PC-9 (cell line): ENCODE measurements at regions not wholly inside any gene's neighbourhood (a gene's known extent, or its start where the extent isn't known, plus 50 kb on each side); places are given as distances from the start of the nearest gene placed in this dataset.

ENCODE experiments used
- CTCF ChIP-seq: fragments of 200-600 bp; sonication (generic); conservative IDR thresholded peaks from 2 replicates; pipeline ENCODE4 v1.6.1; 2017; ENCODE audit warnings: mixed run types, antibody characterized with exemption, mild to moderate bottlenecking, moderate library complexity
- EZH2 ChIP-seq: fragments of 200-600 bp; sonication (generic); IDR thresholded peaks from 2 replicates; pipeline ENCODE4 v1.8.0; 2017; ENCODE audit warnings: antibody characterized with exemption, low read depth

DNA sequence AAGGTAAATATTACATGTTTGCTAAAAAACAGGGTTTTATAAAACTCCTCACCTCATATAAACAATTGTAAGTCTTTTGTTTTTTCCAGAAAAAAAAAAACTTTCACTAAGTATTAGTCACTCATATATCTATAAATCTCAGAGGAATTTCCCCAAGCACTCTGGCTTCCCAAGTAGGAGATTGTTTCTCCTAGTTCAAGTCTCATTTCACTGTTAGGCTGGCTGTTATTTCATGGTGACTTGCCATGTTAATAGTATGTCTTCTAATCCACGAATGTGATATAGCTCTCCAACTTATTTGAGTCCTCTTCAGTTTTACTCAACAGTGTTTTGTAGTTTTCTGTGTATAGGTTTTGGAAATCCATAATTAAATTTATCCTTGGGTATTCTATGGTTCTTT, 61.6 kb downstream of the CAPZA3 start:
- TF ChIP-seq EZH2: no peak
- TF ChIP-seq CTCF: no peak
